ENCODE measurements at regions not wholly inside any gene's neighbourhood (a gene's known extent, or its start where the extent isn't known, plus 50 kb on each side); places are given as distances from the start of the nearest gene placed in this dataset.

DNA sequence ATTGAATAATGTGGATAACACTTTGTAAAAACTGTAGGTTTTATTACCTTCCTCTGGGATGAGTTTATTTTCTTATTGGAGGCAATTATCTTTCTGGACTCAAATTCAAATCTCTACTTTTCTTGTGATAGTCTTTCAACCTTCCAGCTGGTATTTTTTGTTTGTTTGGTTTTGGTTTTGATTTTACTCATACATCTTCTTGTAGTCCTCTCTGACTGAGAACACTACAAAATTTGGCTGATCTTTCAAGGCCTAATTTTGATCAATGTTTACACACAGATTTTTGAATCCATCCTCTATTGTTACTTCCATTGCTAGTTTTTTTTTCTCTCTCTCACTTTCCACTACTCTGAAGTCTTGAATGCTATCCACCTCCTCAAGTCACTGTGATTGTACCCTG, 303.8 kb upstream of the NECTIN3 start:
- TF ChIP-seq FOXA1 (IDR thresholded peaks at IDR 0.05) = no peak
- no peak for TF ChIP-seq FOXK2 (IDR thresholded peaks at IDR 0.05)
- TF ChIP-seq FOXM1 (IDR thresholded peaks at IDR 0.05; ENCODE audit: borderline replicate concordance) = no peak
- no peak for TF ChIP-seq SP1 (IDR thresholded peaks at IDR 0.05)
- no peak for TF ChIP-seq ELF4 (IDR thresholded peaks at IDR 0.05)
- TF ChIP-seq BHLHE40 (IDR thresholded peaks at IDR 0.05; ENCODE audit: borderline replicate concordance) = no peak
- no peak for TF ChIP-seq TARDBP (IDR thresholded peaks at IDR 0.05)
- no peak for TF ChIP-seq NFRKB (IDR thresholded peaks at IDR 0.05)
- no peak for TF ChIP-seq ZNF384 (IDR thresholded peaks at IDR 0.05)
- no peak for TF ChIP-seq SUZ12 (IDR thresholded peaks at IDR 0.05)
- TF ChIP-seq HDGF (IDR thresholded peaks at IDR 0.05; ENCODE audit: borderline replicate concordance) = no peak
- no peak for TF ChIP-seq ARNT (IDR thresholded peaks at IDR 0.05)

All from HEK293T (cell line).